Retinal pigment epithelial cell (primary cell): ENCODE measurements at regions not wholly inside any gene's neighbourhood (a gene's known extent, or its start where the extent isn't known, plus 50 kb on each side); places are given as distances from the start of the nearest gene placed in this dataset.

Experiments
- DNase-seq: peaks from one replicate; pipeline ENCODE4 v3.0.0-alpha.2; 2010; ENCODE audit warnings: low read depth
- H3K4me3 ChIP-seq: 2 replicates; pipeline ENCODE4 v1.5.1; 2011; ENCODE audit warnings: mild to moderate bottlenecking, low read length, control low read depth, moderate library complexity
- TF ChIP-seq, protein P1 (sequence below): conservative IDR thresholded peaks from 2 replicates; pipeline ENCODE4 v1.5.1; 2011; ENCODE audit warnings: low read depth, low read length, control low read depth, inconsistent platforms

DNA sequence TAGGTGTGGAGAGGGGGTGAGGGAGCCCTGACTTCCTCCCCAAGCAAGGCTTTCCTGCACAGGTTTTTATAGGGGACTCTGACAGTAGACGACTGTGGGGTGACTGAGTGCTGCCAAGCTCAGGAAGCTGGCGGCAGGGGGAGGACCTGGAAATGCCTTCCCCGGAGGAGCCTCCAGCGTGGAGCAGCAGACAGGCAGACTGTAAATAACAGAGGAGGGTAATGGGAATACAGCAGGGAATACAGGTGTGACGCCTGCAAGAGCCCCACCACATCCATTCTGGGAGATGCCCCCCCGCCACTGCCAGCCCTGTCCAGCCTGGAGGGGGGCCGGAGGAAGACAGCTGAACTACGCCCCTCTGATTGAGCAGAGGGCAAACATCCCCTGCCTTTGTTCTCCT is 190.4 kb downstream of the UQCRFS1 start:
- no peak for DNase-seq
- TF ChIP-seq, protein P1, sequence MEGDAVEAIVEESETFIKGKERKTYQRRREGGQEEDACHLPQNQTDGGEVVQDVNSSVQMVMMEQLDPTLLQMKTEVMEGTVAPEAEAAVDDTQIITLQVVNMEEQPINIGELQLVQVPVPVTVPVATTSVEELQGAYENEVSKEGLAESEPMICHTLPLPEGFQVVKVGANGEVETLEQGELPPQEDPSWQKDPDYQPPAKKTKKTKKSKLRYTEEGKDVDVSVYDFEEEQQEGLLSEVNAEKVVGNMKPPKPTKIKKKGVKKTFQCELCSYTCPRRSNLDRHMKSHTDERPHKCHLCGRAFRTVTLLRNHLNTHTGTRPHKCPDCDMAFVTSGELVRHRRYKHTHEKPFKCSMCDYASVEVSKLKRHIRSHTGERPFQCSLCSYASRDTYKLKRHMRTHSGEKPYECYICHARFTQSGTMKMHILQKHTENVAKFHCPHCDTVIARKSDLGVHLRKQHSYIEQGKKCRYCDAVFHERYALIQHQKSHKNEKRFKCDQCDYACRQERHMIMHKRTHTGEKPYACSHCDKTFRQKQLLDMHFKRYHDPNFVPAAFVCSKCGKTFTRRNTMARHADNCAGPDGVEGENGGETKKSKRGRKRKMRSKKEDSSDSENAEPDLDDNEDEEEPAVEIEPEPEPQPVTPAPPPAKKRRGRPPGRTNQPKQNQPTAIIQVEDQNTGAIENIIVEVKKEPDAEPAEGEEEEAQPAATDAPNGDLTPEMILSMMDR = no peak
- H3K4me3 ChIP-seq = no peak overlapping the region

DNA sequence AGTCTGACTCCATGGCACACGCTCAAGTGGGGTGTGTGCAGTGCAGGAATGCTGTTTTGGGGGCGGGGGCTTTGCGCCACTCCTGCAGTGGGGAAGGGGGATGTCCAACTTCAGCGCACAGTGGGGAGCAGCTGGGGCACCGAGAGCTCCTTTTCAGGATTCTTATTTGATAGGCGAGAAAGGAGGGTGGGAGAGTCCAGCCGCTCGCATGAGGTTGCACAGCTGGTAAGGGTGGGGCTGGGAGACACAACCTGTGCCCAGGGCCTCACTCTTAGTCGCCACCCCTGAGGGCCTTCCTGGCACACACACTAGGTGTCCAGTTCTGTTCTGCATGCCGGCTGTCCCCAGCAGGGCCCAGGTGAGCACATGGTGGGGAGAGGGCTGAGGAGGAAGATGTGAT is 190.8 kb downstream of the UQCRFS1 start:
- H3K4me3 ChIP-seq = no peak overlapping the region
- no peak for DNase-seq

DNA sequence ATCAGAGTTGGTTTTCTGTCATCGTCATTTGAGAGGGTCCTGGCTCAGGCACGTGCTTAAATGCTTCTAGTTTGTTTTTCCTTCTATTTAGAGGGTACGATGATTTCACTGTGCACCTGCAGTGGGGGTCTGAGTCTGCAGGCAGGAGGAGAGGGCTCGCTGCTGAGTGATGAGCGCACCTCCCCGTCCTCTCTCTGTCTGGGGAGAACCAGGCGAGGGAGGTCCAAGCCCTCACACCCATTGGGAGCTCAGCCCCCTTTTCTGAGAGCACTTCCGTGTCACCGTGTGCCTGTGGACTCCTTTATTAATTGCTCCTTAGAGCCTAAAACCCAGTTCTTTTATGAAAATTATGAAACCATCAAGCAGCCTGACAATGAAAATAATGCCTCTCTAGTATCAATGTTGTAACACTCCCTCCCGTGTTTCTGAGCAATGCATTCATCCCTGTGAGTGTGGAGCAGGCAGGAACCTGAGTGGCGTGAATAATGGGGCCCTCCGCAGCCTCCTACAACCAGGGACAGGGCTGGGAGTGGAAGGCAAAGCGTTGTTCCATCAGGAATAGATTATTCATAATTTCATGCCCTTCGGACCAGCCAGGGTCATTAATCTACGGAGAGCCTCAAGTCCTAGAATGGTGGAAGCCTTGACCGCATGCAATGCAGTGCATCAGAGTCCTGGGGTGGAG is 191.6 kb downstream of the UQCRFS1 start:
- no peak for DNase-seq
- no peak overlapping the region for H3K4me3 ChIP-seq
- TF ChIP-seq, protein P1 = no peak

More for the DNA sequence above, 190.8 kb downstream of the UQCRFS1 start:
- TF ChIP-seq, protein P1 = no peak

DNA sequence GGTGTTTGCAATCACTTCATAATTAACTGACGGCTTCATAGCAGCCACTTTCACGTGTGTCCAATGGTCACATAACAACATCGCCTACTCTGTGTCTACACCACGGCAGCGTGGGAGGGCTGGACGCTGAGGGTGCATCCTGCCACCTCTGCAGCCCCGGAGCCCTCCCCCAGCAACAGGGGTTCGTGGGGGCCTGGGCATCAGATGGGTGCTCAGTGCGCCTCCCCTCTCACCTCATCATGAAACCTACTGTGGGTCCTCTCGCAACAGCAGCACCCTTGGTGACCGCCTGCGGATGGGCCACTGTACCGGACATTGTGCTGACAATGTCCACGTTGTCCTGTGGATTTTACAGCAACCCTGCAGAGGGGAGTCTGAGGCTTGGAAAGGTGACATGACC is 193.5 kb downstream of the UQCRFS1 start:
- DNase-seq = no peak
- TF ChIP-seq, protein P1 = no peak
- no peak overlapping the region for H3K4me3 ChIP-seq

DNA sequence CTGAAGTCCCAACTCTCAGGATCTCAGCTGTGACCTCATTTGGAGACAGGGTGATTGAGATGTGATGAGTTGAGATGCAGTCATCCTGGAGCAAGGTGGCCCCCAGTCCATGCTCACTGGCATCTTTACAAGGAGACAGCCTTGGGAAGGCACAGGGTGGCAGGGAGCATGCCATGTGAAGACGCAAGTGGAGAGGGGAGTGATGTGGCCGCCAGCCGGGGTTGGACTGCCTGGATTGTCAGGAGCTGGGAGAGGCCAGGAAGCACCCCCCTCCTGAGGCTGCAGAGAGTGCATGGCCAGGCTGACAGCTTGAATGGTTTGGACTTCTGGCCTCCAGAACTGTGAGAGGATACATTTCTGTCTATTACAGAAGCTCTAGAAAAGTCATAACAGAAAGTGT is 194.4 kb downstream of the UQCRFS1 start:
- DNase-seq = no peak
- TF ChIP-seq, protein P1 = no peak
- H3K4me3 ChIP-seq = no peak overlapping the region

DNA sequence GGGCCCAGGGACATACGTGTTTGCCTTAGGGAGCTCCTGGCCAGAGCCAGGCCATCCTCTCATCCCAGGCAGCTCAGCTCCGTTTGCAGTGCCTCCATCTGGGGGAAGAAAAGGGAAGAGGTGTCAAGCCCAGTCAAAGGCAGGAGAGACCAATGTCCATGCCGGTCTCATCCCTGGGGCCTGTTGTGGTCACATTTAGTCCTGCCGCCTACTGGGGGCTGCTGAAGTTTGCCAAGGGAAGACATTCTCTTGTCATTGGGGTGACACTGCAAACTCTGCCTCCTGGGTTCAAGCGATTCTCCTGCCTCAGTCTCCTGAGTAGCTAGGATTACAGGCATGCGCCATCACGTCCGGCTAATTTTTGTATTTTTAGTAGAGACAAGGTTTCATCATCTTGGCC is 195.2 kb downstream of the UQCRFS1 start:
- TF ChIP-seq, protein P1 = no peak
- no peak for DNase-seq
- no peak overlapping the region for H3K4me3 ChIP-seq
